ENCODE measurements at regions not wholly inside any gene's neighbourhood (a gene's known extent, or its start where the extent isn't known, plus 50 kb on each side); places are given as distances from the start of the nearest gene placed in this dataset.

DNA sequence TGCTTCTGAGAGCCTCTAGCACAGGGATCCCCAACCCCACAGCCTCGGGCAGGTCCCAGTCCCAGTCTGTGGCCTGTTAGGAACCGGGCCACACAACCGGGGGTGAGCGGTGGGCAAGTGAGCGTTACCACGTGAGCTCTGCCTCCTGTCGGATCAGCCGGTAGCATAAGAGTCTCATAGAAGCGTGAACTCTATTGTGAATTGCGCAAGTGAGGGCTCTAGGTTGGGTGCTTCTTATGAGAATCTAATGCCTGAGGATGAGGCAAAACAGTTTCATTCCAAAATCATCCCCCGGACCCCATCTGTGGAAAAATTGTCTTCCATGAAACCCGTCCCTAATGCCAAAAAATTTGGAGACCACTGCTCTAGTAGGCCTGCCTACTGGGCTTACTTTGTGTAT lies 87.0 kb upstream of the UBL3 start:
- Histone ChIP-seq H3F3A (replicated peaks; ENCODE audit: insufficient read depth) (no peaks in the 10 kb centered on the region), H3K27me3 (ENCODE audit: insufficient read depth) (no peaks in the 10 kb centered on the region; the same call in none of the 2 replicates), H3K36me3 (replicated peaks in 1 of 2; ENCODE audit: control insufficient read depth in 1 of 2, insufficient read depth in 2 of 2, low read length in 1 of 2) (no peaks in the 10 kb centered on the region), H2AFZ (ENCODE audit: low read depth) (no peak overlapping the region), H3K9me3 (no peaks in the 10 kb centered on the region), H3K79me2 (ENCODE audit: insufficient read depth) (no peaks in the 10 kb centered on the region), H3K4me1 (ENCODE audit: control insufficient read depth in 1 of 2, insufficient read depth in 2 of 2, low read depth in 1 of 2, low read length in 1 of 2) (no peaks in the 10 kb centered on the region; a peak in 1 of 4 replicates), H3K9me2 (no peaks in the 10 kb centered on the region), H4K20me1 (ENCODE audit: insufficient read depth) (no peaks in the 10 kb centered on the region), H3K9ac (no peak overlapping the region), H3K4me2 (no peak overlapping the region), H3K27ac (ENCODE audit: low read depth in 2 of 2, low read length in 1 of 2) (no peak overlapping the region), H3K4me3 (ENCODE audit: low read depth in 2 of 2, low read length in 1 of 2) (no peak overlapping the region)
- WGBS (ENCODE audit: low lambda C conversion rate), result 80% methylated on average over 9 of the region's 12 CpGs
- ChIA-PET POLR2A (no interaction called here), CTCF (interaction anchor here (0.8 to 1.6 kb wide), 3 partner anchors 12 to 178 kb away, joined by 3 to 4 read pairs (median 3); no protein-coding TSS in a partner anchor)
- DNase-seq, result no peak
- TF ChIP-seq TEAD4 (IDR thresholded peaks at IDR 0.05; ENCODE audit: borderline replicate concordance, insufficient read depth), result no peak
- no peak for TF ChIP-seq FOSL2 (IDR thresholded peaks at IDR 0.05; ENCODE audit: borderline replicate concordance, low read depth)
- TF ChIP-seq POLR2AphosphoS5 (IDR thresholded peaks at IDR 0.05; ENCODE audit: low read depth, low read length), result no peak
- TF ChIP-seq TAF1 (IDR thresholded peaks at IDR 0.05; ENCODE audit: borderline replicate concordance, low read depth, low read length), result no peak
- no peak for TF ChIP-seq FOXM1 (IDR thresholded peaks at IDR 0.05; ENCODE audit: low read depth)
- no peak for TF ChIP-seq MAX (IDR thresholded peaks at IDR 0.05; ENCODE audit: low read depth)
- TF ChIP-seq TCF12 (IDR thresholded peaks at IDR 0.05), result no peak
- no peak for TF ChIP-seq ELF1 (IDR thresholded peaks at IDR 0.05)
- TF ChIP-seq SIN3A (IDR thresholded peaks at IDR 0.05; ENCODE audit: borderline replicate concordance, low read depth, low read length), result no peak
- TF ChIP-seq, protein P1, sequence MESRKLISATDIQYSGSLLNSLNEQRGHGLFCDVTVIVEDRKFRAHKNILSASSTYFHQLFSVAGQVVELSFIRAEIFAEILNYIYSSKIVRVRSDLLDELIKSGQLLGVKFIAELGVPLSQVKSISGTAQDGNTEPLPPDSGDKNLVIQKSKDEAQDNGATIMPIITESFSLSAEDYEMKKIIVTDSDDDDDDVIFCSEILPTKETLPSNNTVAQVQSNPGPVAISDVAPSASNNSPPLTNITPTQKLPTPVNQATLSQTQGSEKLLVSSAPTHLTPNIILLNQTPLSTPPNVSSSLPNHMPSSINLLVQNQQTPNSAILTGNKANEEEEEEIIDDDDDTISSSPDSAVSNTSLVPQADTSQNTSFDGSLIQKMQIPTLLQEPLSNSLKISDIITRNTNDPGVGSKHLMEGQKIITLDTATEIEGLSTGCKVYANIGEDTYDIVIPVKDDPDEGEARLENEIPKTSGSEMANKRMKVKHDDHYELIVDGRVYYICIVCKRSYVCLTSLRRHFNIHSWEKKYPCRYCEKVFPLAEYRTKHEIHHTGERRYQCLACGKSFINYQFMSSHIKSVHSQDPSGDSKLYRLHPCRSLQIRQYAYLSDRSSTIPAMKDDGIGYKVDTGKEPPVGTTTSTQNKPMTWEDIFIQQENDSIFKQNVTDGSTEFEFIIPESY (IDR thresholded peaks at IDR 0.05; ENCODE audit: borderline replicate concordance, low read depth), result no peak
- TF ChIP-seq RXRA (IDR thresholded peaks at IDR 0.05; ENCODE audit: borderline replicate concordance, low read depth), result no peak

- no peaks in the 10 kb centered on the region; a peak in 1 of 4 replicates for H3K4me1 ChIP-seq (ENCODE audit: control insufficient read depth in 1 of 2, insufficient read depth in 2 of 2, low read depth in 1 of 2, low read length in 1 of 2)
- H3K36me3 ChIP-seq (replicated peaks in 1 of 2; ENCODE audit: control insufficient read depth in 1 of 2, insufficient read depth in 2 of 2, low read length in 1 of 2), result no peaks in the 10 kb centered on the region
- H3K9me2 ChIP-seq, result no peaks in the 10 kb centered on the region
- no peak overlapping the region for H3K27ac ChIP-seq (ENCODE audit: low read depth in 2 of 2, low read length in 1 of 2)
- ChIA-PET POLR2A (no interaction called here), CTCF (interaction anchor here (0.8 to 1.6 kb wide), 3 partner anchors 12 to 179 kb away, joined by 3 to 4 read pairs (median 3); no protein-coding TSS in a partner anchor)
- no peaks in the 10 kb centered on the region; the same call in none of the 2 replicates for H3K27me3 ChIP-seq (ENCODE audit: insufficient read depth)
- H3K4me2 ChIP-seq, result no peak overlapping the region
- TF ChIP-seq NRF1 (IDR thresholded peaks at IDR 0.05; ENCODE audit: low read depth, low read length) (no peak), CHD2 (IDR thresholded peaks at IDR 0.05; ENCODE audit: low read length, partially characterized antibody) (no peak), GABPA (IDR thresholded peaks at IDR 0.05; ENCODE audit: low read depth) (no peak), RXRA (IDR thresholded peaks at IDR 0.05; ENCODE audit: borderline replicate concordance, low read depth) (no peak)
- TF ChIP-seq, protein P2, sequence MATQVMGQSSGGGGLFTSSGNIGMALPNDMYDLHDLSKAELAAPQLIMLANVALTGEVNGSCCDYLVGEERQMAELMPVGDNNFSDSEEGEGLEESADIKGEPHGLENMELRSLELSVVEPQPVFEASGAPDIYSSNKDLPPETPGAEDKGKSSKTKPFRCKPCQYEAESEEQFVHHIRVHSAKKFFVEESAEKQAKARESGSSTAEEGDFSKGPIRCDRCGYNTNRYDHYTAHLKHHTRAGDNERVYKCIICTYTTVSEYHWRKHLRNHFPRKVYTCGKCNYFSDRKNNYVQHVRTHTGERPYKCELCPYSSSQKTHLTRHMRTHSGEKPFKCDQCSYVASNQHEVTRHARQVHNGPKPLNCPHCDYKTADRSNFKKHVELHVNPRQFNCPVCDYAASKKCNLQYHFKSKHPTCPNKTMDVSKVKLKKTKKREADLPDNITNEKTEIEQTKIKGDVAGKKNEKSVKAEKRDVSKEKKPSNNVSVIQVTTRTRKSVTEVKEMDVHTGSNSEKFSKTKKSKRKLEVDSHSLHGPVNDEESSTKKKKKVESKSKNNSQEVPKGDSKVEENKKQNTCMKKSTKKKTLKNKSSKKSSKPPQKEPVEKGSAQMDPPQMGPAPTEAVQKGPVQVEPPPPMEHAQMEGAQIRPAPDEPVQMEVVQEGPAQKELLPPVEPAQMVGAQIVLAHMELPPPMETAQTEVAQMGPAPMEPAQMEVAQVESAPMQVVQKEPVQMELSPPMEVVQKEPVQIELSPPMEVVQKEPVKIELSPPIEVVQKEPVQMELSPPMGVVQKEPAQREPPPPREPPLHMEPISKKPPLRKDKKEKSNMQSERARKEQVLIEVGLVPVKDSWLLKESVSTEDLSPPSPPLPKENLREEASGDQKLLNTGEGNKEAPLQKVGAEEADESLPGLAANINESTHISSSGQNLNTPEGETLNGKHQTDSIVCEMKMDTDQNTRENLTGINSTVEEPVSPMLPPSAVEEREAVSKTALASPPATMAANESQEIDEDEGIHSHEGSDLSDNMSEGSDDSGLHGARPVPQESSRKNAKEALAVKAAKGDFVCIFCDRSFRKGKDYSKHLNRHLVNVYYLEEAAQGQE (IDR thresholded peaks at IDR 0.05; ENCODE audit: low read depth, low read length), result no peak
- no peak overlapping the region for H2AFZ ChIP-seq (ENCODE audit: low read depth)
- no peaks in the 10 kb centered on the region for H3F3A ChIP-seq (replicated peaks; ENCODE audit: insufficient read depth)
- H3K79me2 ChIP-seq (ENCODE audit: insufficient read depth), result no peaks in the 10 kb centered on the region
- 74% methylated on average over 1 of the region's 1 CpG for WGBS (ENCODE audit: low lambda C conversion rate)
- no peak overlapping the region for H3K4me3 ChIP-seq (ENCODE audit: low read depth in 2 of 2, low read length in 1 of 2)
- no peak for DNase-seq
- H4K20me1 ChIP-seq (ENCODE audit: insufficient read depth), result no peaks in the 10 kb centered on the region
- no peaks in the 10 kb centered on the region for H3K9me3 ChIP-seq
- no peak overlapping the region for H3K9ac ChIP-seq
Observed at GRCh38 chr13:29936956-29937355, 86.5 kb upstream of the UBL3 start.

Measured in SK-N-SH (cell line).